CD4-positive, alpha-beta T cell treated with Interleukin-4 for 1 hour (primary cell): ENCODE measurements at regions not wholly inside any gene's neighbourhood (a gene's known extent, or its start where the extent isn't known, plus 50 kb on each side); places are given as distances from the start of the nearest gene placed in this dataset.
"Not testable (repeated sequence)": the region's sequence is repeated elsewhere in the genome, so short reads cannot be mapped to it uniquely, and the experiment has no call there.

Experiments used
- DNase-seq, 2 donors: peaks; one replicate each; pipeline ENCODE4 v3.0.0-alpha.2; 2020 to 2022

GRCh38 chr13:40054422-40054821 is 399.0 kb downstream of the COG6 start:
- DNase-seq = not testable (repeated sequence)

GRCh38 chr13:40056898-40057619 is 401.6 kb downstream of the COG6 start:
- DNase-seq = no peak

GRCh38 chr13:40058757-40059236 is 403.3 kb downstream of the COG6 start:
- no peak for DNase-seq

- DNase-seq = no peak
Observed at GRCh38 chr13:40059540-40060232, 404.2 kb downstream of the COG6 start.

- DNase-seq = no peak
Observed at GRCh38 chr13:40060296-40061007, 405.0 kb downstream of the COG6 start.

GRCh38 chr13:40061466-40062450 is 406.3 kb downstream of the COG6 start:
- no peak for DNase-seq

GRCh38 chr13:40063278-40063698 is 407.8 kb downstream of the COG6 start:
- DNase-seq = no peak

- DNase-seq = no peak
Observed at GRCh38 chr13:40063703-40064102, 408.2 kb downstream of the COG6 start.

- no peak for DNase-seq
Observed at GRCh38 chr13:40064154-40065097, 409.0 kb downstream of the COG6 start.

GRCh38 chr13:40069173-40070044 is 413.9 kb downstream of the COG6 start:
- peak; percentile 71 to 75 for DNase-seq

- DNase-seq = no peak
Observed at GRCh38 chr13:40070357-40070756, 414.9 kb downstream of the COG6 start.

- DNase-seq = no peak
Observed at GRCh38 chr13:40072663-40073120, 417.2 kb downstream of the COG6 start.

- DNase-seq = no peak
Observed at GRCh38 chr13:40074338-40074737, 418.9 kb downstream of the COG6 start.

- DNase-seq = no peak
Observed at GRCh38 chr13:40075281-40075680, 419.8 kb downstream of the COG6 start.

GRCh38 chr13:40076765-40077362 is 421.4 kb downstream of the COG6 start:
- DNase-seq = no peak

- DNase-seq = no peak
Observed at GRCh38 chr13:40077396-40078027, 422.1 kb downstream of the COG6 start.

GRCh38 chr13:40079721-40080120 is 424.3 kb downstream of the COG6 start:
- no peak for DNase-seq

- no peak for DNase-seq
Observed at GRCh38 chr13:40080676-40081075, 425.2 kb downstream of the COG6 start.

- DNase-seq = no peak
Observed at GRCh38 chr13:40082639-40083038, 427.2 kb downstream of the COG6 start.
